NCI-H748 treated with DMSO at 0.1 percent for 48 hours (cell line): ENCODE measurements at regions not wholly inside any gene's neighbourhood (a gene's known extent, or its start where the extent isn't known, plus 50 kb on each side); places are given as distances from the start of the nearest gene placed in this dataset.
A peak's percentile ranks its signal among the peaks of the same experiment; 100 is the strongest.

ENCODE experiments used
- DNase-seq: peaks from one replicate; lab custom pipeline; 2025; lab: John Stamatoyannopoulos, UW

- no peak for DNase-seq
These were observed 765.9 kb downstream of the NR2F2 start for GRCh38 chr15:97096303-97096835.

- DNase-seq = no peak
These were observed 768.5 kb downstream of the NR2F2 start for GRCh38 chr15:97099040-97099439.

- no peak for DNase-seq
These were observed 771.1 kb downstream of the NR2F2 start for GRCh38 chr15:97101572-97101971.

- no peak for DNase-seq
These were observed 784.6 kb downstream of the NR2F2 start for GRCh38 chr15:97114900-97115760.

GRCh38 chr15:97115761-97116070, 785.2 kb downstream of the NR2F2 start:
- no peak for DNase-seq

- DNase-seq = no peak
These were observed 794.3 kb downstream of the NR2F2 start for GRCh38 chr15:97124790-97125189.

GRCh38 chr15:97126553-97127233, 796.2 kb downstream of the NR2F2 start:
- no peak for DNase-seq

GRCh38 chr15:97129674-97130073, 799.2 kb downstream of the NR2F2 start:
- DNase-seq = no peak

- DNase-seq = no peak
These were observed 809.7 kb downstream of the NR2F2 start for GRCh38 chr15:97140216-97140615.

- no peak for DNase-seq
These were observed 810.9 kb downstream of the NR2F2 start for GRCh38 chr15:97141360-97141759.

GRCh38 chr15:97141871-97142270, 811.4 kb downstream of the NR2F2 start:
- DNase-seq = no peak

GRCh38 chr15:97143592-97144376, 813.3 kb downstream of the NR2F2 start:
- no peak for DNase-seq

- no peak for DNase-seq
These were observed 813.8 kb downstream of the NR2F2 start for GRCh38 chr15:97144377-97144711.

GRCh38 chr15:97146929-97147870, 813.3 kb upstream of the ARRDC4 start:
- DNase-seq = no peak

- no peak for DNase-seq
These were observed 807.0 kb upstream of the ARRDC4 start for GRCh38 chr15:97153356-97153965.

GRCh38 chr15:97156739-97157265, 803.7 kb upstream of the ARRDC4 start:
- no peak for DNase-seq

- DNase-seq = no peak
These were observed 797.6 kb upstream of the ARRDC4 start for GRCh38 chr15:97162805-97163495.

GRCh38 chr15:97165205-97165604, 795.3 kb upstream of the ARRDC4 start:
- DNase-seq = no peak

GRCh38 chr15:97168704-97169475, 791.6 kb upstream of the ARRDC4 start:
- DNase-seq = peak; percentile 2
